Muscle of leg (tissue), 3 donors: ENCODE measurements at regions not wholly inside any gene's neighbourhood (a gene's known extent, or its start where the extent isn't known, plus 50 kb on each side); places are given as distances from the start of the nearest gene placed in this dataset.

Experiments
- DNase-seq: peaks from one replicate; pipeline ENCODE4 v3.0.0; 2013
- H3K27ac ChIP-seq: one replicate; pipeline ENCODE4 v1.5.1; 2013; ENCODE audit warnings: mild to moderate bottlenecking, low read length, control low read depth
- H3K27me3 ChIP-seq: one replicate; pipeline ENCODE4 v1.6.1; 2013; ENCODE audit warnings: low read length; ENCODE audit not compliant: control insufficient read depth, insufficient read depth
- H3K36me3 ChIP-seq: one replicate; pipeline ENCODE4 v1.6.1; 2013; ENCODE audit warnings: low read length; ENCODE audit not compliant: control insufficient read depth, insufficient read depth
- H3K4me1 ChIP-seq: one replicate; pipeline ENCODE4 v1.6.1; 2013; ENCODE audit warnings: low read length; ENCODE audit not compliant: control insufficient read depth, insufficient read depth
- H3K4me3 ChIP-seq: one replicate; pipeline ENCODE4 v1.5.1; 2013; ENCODE audit warnings: low read length, control low read depth
- H3K9me3 ChIP-seq: replicated peaks from 2 replicates; pipeline ENCODE4 v1.6.1; 2013; ENCODE audit warnings: low read depth, low read length; ENCODE audit not compliant: control insufficient read depth
- WGBS: methylation state at CpG from one replicate; pipeline ENCODE4 v1.1.5; 2013; ENCODE audit warnings: missing lambda C conversion rate; ENCODE audit not compliant: insufficient coverage; 5-methylcytosine and 5-hydroxymethylcytosine counted together

DNA sequence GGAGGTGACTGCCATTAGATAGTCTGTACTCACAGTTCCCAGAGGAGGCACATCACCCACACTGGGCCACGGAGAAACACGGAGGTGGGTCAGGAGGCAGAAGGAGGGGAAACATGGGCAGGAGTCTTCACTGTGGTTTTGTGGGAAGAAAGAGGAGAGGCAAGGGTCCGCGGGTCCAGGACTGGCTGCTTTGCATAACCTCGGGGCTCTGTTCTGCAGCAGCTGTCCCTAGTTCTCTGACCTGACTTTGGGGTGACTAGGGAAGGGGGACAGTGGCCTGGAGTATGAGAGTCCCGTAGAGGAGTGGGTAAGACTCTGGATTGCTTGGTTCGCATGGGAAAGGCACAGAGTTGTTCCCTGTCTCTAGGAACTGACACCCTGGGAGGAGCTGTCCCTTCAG, 238.3 kb upstream of the RAB6C start:
- H3K9me3 ChIP-seq, result no peaks in the 10 kb centered on the region
- H3K36me3 ChIP-seq, result no peaks in the 10 kb centered on the region
- H3K27ac ChIP-seq, result no peak overlapping the region
- 77% methylated on average over 3 of the region's 7 CpGs for WGBS
- no peak overlapping the region for H3K4me3 ChIP-seq
- no peaks in the 10 kb centered on the region for H3K27me3 ChIP-seq
- DNase-seq, result no peak
- H3K4me1 ChIP-seq, result peaks cover 7% of the 10 kb centered on the region

DNA sequence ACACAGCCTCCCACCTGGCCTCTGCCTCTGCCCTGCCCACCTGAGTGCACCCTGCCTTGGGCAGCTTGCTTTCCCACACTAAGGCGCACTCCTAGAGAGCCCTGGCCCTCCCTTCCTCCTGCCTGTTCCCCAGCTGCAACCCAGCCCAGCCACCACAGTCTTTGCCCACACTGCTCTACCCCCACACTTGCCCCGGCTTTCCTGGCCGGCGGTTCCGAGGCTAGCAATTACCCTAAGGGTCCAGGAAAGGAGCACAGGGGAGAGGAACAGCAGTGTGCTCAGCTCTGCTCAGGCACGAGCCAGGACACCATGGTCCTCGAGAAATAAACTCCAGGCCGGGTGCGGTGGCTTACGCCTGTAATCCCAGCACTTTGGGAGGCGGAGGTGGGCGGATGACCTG, 237.8 kb upstream of the RAB6C start:
- peaks cover 7% of the 10 kb centered on the region for H3K4me1 ChIP-seq
- no peaks in the 10 kb centered on the region for H3K27me3 ChIP-seq
- no peak overlapping the region for H3K27ac ChIP-seq
- no peak overlapping the region for H3K4me3 ChIP-seq
- no peak for DNase-seq
- WGBS, result 73% methylated on average over 12 of the region's 12 CpGs
- H3K9me3 ChIP-seq, result no peaks in the 10 kb centered on the region
- H3K36me3 ChIP-seq, result no peaks in the 10 kb centered on the region

DNA sequence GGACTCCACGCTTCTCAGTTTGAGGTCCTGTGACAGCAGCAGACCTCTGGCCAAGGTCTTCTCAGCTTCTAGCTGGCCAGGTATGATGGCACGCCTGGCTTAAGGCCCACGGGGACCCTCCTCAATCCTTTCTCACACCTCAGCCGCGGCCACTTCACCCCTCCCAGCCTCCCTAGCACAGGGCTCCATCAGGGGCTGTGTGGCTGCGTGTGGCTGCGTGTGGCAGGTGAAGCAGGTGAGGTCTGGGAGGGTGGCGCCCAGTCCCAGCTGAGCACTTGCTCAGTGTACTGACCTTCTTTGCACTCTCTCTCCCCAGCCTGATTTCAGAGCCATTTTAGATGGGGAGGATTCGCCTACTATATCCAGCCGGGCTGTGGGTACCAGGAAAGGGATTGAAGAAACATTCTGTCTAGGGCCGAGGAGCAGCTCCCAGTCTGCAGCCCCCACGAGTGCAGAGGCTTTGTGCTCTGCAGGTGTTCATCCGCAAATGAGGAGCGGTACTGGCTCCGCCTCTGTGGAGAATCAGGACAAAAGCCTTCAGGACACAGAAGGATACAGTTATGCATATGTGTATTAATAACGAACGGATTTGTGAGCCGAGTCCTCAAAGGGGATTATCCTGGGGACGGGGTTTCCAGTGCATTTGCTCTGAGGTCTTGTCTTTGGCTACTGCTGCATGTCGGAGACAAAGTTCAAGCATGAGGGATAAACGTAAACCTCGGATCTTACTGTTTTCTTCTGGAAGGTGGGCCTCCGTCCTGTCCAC, 236.9 kb upstream of the RAB6C start:
- WGBS, result 65% methylated on average over 20 of the region's 23 CpGs
- Histone ChIP-seq H3K36me3 (no peaks in the 10 kb centered on the region), H3K27me3 (no peaks in the 10 kb centered on the region), H3K4me1 (peaks cover 7% of the 10 kb centered on the region), H3K4me3 (no peak overlapping the region), H3K9me3 (no peaks in the 10 kb centered on the region), H3K27ac (no peak overlapping the region)
- DNase-seq, result no peak

DNA sequence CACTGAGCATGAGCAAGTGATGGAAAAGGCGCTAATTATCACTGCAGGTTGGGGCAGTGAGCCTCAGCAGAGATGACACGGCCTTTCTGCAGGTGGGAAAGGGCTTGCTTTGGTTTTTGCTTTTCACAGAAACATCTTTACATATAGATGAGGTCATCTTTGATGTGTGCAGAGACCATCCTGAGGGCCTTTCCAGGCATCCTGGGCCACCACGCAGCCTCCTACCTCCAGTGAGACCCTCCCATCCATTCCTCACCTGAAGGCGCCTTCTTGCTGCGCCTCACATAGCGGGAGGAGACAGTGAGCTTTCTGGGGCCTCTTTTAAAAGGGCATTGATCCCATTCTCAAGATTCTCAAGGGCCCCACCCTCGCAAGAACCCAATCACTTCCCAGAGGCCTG, 235.3 kb upstream of the RAB6C start:
- H3K9me3 ChIP-seq, result no peaks in the 10 kb centered on the region
- no peak overlapping the region for H3K4me3 ChIP-seq
- DNase-seq, result no peak
- WGBS, result 95% methylated on average over 4 of the region's 7 CpGs
- H3K27me3 ChIP-seq, result no peaks in the 10 kb centered on the region
- no peak overlapping the region for H3K27ac ChIP-seq
- H3K4me1 ChIP-seq, result peaks cover 7% of the 10 kb centered on the region
- no peaks in the 10 kb centered on the region for H3K36me3 ChIP-seq

DNA sequence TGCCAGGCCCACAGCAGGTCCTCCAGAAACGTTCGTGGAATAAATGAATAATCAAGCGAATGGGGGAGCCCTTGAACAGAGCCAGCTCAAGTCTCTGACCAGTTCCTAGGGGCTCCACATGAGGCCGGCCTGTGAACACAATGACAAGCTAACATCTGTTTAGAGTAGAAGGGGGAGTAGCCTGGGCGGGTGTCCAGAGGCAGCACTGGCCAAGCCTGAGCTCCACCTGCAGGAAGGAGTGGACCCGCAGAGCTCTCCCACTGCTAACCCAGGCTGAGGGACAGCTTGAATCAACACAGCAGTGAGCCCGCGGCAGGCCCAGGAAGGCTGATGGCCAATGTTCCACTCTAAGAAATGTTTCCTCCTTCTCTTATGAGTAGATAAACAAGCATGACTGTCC, 234.8 kb upstream of the RAB6C start:
- Histone ChIP-seq H3K36me3 (no peaks in the 10 kb centered on the region), H3K27me3 (no peaks in the 10 kb centered on the region), H3K4me3 (no peak overlapping the region), H3K27ac (no peak overlapping the region), H3K9me3 (no peaks in the 10 kb centered on the region), H3K4me1 (peaks cover 7% of the 10 kb centered on the region)
- peak; percentile 92 for DNase-seq
- WGBS, result 20% methylated on average over 6 of the region's 8 CpGs

DNA sequence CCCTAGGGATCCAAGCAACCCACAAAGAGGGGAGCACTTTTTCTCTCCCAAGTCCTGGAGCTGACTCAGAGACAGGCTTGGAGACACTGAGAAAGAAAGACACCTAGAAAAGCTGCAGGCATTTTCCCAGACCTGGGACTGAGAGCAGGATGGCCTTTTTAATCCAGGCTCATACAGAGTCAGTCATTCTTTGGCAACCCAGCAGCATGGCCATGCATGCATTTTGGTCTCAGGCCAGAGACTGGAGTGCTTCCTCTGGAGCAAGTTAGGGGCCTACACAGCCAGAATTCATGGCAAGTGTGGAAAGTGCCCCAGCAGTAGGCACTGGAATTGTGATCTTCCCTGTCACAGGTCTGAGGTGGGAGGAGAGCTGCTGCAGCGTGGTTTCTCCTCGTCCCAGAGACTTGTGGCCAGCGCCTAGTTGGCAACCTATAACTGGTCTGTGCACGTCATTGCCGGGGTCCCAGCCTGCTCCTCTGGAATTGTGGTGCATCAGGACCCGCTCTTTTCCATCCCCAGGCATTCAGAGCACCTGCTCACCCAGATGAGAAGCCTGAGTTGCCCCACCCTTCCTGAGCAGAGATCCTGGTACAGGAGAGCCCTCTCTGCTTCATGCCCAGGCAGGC, 231.9 kb upstream of the RAB6C start:
- 76% methylated on average over 6 of the region's 6 CpGs for WGBS
- no peak overlapping the region for H3K4me3 ChIP-seq
- peaks cover 7% of the 10 kb centered on the region for H3K4me1 ChIP-seq
- no peak overlapping the region for H3K27ac ChIP-seq
- H3K9me3 ChIP-seq, result no peaks in the 10 kb centered on the region
- DNase-seq, result peak; percentile 12
- H3K27me3 ChIP-seq, result no peaks in the 10 kb centered on the region
- H3K36me3 ChIP-seq, result no peaks in the 10 kb centered on the region

DNA sequence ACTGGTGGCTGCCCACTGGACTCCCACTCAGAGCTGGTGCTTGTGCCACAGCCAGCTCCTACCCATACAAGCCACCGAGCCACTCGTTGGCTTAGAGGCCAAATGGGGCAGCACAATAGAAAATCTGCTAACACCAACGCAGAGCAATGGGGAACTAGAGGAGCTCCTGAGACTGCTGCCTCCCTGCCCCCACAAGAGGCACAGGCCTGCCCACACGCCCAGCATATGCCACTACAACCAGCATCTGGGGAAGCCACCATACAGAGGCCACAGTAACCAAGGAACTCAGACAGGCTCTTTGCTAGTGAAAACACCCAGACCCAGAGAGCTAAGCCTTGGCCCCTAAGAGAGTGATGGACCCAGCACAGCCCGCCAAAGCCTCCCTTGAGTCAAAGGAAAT, 231.2 kb upstream of the RAB6C start:
- peaks cover 7% of the 10 kb centered on the region for H3K4me1 ChIP-seq
- H3K27me3 ChIP-seq, result no peaks in the 10 kb centered on the region
- no peak overlapping the region for H3K27ac ChIP-seq
- 82% methylated on average over 3 of the region's 5 CpGs for WGBS
- DNase-seq, result no peak
- no peaks in the 10 kb centered on the region for H3K9me3 ChIP-seq
- H3K36me3 ChIP-seq, result no peaks in the 10 kb centered on the region
- H3K4me3 ChIP-seq, result no peak overlapping the region

DNA sequence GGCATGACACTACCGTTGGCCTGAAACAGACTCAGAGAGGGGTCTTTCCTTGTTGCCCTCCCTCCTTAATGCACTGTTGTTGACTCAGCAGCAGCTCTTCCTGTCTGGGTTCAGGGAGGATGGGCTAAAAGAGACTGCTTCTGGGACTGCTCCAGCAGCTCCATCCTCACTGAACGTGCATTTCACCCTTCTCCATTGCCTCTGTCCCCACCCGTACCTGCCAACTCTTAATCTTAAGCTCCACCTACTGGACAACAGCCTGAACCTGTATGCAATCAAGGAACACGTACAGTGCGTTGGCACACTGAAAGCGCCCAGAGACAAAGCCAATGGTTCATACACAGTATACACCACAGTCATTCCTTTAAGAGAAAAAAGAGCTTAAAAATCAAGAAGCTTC, 230.8 kb upstream of the RAB6C start:
- DNase-seq, result no peak

DNA sequence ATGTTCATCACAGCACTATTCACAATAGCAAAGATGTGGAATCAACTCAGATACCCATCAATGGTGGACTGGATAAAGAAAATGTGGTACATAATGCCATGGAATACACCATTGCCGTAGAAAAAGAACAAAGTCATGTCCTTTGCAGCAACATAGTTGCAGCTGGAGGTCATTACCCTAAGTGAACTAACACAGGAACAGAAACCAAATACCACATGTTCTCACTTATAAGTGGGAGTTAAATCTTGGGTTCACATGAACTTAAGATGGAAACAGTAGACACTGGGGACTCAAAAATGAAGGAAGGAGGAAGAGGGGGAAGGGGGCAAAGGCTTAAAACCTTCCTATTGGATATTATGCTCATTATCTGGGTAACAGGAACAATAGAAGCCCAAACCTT, 228.1 kb upstream of the RAB6C start:
- no CpG with 5 or more reads among the region's 1 CpG for WGBS

More for the DNA sequence above, 230.8 kb upstream of the RAB6C start:
- H3K4me1 ChIP-seq, result peaks cover 7% of the 10 kb centered on the region
- H3K27me3 ChIP-seq, result no peaks in the 10 kb centered on the region
- H3K27ac ChIP-seq, result no peak overlapping the region
- 38% methylated on average over 6 of the region's 6 CpGs for WGBS
- no peak overlapping the region for H3K4me3 ChIP-seq
- no peaks in the 10 kb centered on the region for H3K36me3 ChIP-seq
- no peaks in the 10 kb centered on the region for H3K9me3 ChIP-seq

DNA sequence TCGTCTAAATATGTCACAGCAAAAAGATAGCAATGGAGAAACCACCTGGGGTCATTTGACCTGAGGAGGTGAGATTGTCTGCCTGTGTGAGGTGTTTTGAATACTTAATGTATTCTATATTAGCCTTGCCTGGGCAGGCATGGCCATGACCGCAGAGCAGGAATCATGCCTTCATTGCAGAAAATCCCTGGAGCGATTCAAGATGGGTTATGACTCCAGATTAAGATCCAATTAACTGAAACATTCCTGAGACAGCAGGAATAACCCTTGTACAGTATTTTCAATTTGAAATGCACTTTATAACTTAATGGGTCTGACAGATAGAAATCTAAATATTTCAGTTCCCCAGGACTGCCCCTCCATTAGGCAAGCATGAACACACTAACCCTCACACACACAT, 227.3 kb upstream of the RAB6C start:
- Histone ChIP-seq H3K27me3 (no peaks in the 10 kb centered on the region), H3K36me3 (no peaks in the 10 kb centered on the region), H3K27ac (no peak overlapping the region), H3K4me3 (no peak overlapping the region), H3K4me1 (no peaks in the 10 kb centered on the region), H3K9me3 (no peaks in the 10 kb centered on the region)
- WGBS, result 69% methylated on average over 3 of the region's 3 CpGs
- DNase-seq, result no peak

More for the DNA sequence above, 228.1 kb upstream of the RAB6C start:
- Histone ChIP-seq H3K36me3 (no peaks in the 10 kb centered on the region), H3K27ac (no peak overlapping the region), H3K9me3 (no peaks in the 10 kb centered on the region), H3K4me1 (no peaks in the 10 kb centered on the region), H3K4me3 (no peak overlapping the region), H3K27me3 (no peaks in the 10 kb centered on the region)
- no peak for DNase-seq
